GM18867 (cell line): ENCODE measurements at regions not wholly inside any gene's neighbourhood (a gene's known extent, or its start where the extent isn't known, plus 50 kb on each side); places are given as distances from the start of the nearest gene placed in this dataset.
"Not testable (repeated sequence)": the region's sequence is repeated elsewhere in the genome, so short reads cannot be mapped to it uniquely, and the experiment has no call there.

Experiments used
- ATAC-seq: cut with Tn5 transposase; IDR thresholded peaks from one replicate; pipeline ENCODE4 v1.9.1; 2021; ENCODE audit warnings: mild to moderate bottlenecking, moderate library complexity; ENCODE audit not compliant: unreplicated experiment

GRCh38 chr3:40695848-40696247 lies 171.1 kb downstream of the ZNF621 start:
- ATAC-seq = no peak

DNA sequence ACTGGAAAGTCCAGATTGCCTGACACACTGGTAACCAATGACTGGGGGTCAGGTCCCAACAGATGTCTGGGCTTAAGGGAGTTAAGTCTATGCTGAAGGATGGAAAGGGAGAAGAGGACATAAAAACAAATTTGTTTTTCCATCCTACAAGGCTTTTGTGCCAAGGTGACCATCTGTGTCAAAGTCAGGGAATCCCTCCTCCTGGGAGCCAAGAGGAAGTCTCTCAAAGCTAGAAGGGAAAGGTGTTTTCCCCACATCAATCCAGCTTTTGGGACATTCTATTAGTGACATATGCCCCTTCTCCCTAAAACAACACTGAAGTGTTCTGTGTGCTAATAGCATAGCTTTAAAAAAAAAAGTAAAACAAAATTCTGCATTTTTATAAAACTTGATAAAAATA lies 173.9 kb downstream of the ZNF621 start:
- ATAC-seq = not testable (repeated sequence)

- ATAC-seq = no peak
These were observed 176.3 kb downstream of the ZNF621 start for GRCh38 chr3:40701016-40701588.

GRCh38 chr3:40704224-40704623 lies 179.5 kb downstream of the ZNF621 start:
- no peak for ATAC-seq

GRCh38 chr3:40705663-40706062 lies 180.9 kb downstream of the ZNF621 start:
- no peak for ATAC-seq

DNA sequence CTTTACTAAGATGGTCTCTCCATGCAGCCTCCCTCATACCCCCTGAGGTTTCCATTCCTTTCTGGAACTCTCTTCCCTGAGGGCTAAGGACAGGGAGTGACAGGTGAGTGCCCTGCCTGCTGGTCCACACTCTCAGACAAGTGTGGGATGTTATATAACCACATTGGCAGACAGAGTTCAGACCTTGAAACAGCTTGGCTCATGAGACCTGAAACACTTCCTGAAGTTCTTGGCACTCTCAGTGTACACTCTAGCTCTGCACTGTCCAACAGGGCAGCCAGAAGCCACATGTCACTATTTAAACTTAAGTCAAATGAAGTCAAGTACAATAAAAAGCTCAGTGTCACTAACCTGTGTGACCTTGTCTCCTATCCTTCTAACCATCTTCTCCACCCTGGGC lies 188.5 kb downstream of the ZNF621 start:
- ATAC-seq = no peak

- ATAC-seq = peak; percentile 48
These were observed 189.0 kb downstream of the ZNF621 start for GRCh38 chr3:40713795-40714194.

GRCh38 chr3:40714771-40715345 lies 190.1 kb downstream of the ZNF621 start:
- ATAC-seq = no peak

DNA sequence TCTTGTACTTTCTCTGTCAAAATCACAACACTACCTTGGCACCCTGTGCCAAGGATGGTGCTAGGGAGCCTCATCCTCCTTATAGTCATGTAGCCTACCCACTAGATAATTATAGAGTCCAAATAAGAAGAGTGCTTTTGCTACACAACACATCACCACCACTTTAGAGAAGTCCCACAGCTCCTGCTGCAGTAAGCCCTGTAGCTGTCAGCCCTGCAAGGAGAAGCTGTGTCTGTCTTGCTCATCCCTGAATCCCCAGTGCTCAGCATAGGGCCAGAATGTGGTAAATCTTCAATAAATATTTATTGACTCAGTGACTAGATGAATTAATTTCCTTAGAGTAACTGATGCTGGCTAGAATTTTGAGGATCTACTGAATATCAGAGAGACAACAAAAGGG lies 190.8 kb downstream of the ZNF621 start:
- no peak for ATAC-seq

GRCh38 chr3:40717471-40717870 lies 192.7 kb downstream of the ZNF621 start:
- ATAC-seq = no peak

GRCh38 chr3:40718209-40718608 lies 193.4 kb downstream of the ZNF621 start:
- peak; percentile 28 for ATAC-seq

DNA sequence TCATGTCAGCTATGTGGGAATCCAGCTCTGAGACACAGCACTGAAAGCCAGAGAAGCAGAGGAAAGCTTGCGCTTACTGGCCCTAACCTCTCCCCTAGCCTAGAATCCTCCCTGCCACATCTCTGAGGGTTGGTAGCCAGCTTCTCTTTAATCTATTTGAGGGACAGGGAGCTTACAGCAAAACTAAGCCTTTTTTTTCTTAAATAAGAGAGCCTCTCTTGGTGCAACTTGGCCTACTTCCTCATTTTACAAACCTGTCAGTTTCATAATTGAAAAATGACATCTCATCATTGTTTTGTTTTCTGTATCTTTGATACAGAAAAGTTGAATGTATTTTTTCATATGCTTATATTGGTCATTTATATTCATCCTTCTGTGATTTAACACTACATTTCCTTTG lies 193.9 kb downstream of the ZNF621 start:
- ATAC-seq = peak; percentile 93

DNA sequence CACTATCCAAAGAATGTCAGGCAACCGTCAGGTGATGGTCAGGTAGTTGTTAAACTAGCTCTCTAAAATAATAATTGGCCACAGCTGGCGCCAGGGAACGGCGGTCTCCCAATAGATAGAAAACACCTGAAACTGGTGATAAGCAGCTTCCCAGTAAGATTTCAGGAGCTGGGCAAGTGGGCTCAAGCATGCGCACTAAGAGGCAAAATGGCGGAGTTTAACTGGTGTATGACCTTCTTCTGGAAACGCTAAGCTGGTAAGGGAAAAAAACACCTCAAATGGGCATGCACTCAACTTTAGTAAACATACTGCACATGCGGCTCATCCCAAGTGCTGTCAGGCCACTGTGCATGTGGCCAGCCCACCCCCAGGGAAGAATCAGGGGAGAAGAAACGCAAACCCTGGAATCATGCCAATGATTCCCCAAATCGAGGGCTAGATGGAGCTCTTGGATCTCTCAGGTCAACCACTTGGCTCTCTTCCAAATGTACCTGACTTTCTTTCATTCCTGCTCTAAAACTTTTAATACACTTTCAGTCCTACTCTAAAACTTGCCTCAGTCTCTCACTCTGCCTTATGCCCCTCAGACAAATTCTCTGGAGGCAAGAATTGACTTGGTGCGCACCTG lies 195.0 kb downstream of the ZNF621 start:
- no peak for ATAC-seq

DNA sequence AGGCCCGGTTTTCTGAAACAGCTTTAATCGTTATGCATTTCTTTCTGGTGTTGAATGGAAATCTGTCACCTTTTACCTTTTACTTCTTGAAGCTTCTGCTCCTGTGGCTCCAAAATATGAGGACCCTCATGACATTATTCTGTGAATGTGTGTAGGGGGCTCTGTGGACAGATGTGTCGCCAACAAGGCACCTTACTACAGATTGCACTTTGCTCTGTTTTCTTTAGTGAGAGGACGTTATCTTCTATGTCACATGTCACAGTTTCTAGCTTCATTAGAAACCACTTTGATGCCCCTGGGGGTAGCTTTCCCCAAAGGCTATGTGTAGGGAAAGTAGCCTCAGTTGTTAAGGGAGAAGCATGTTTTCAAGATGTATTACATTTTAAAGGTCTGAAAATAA lies 195.6 kb downstream of the ZNF621 start:
- no peak for ATAC-seq

- ATAC-seq = no peak
These were observed 196.1 kb downstream of the ZNF621 start for GRCh38 chr3:40720863-40721262.

GRCh38 chr3:40723083-40723660 lies 198.4 kb downstream of the ZNF621 start:
- no peak for ATAC-seq

- ATAC-seq = no peak
These were observed 200.3 kb downstream of the ZNF621 start for GRCh38 chr3:40725031-40725430.

GRCh38 chr3:40731445-40731844 lies 206.7 kb downstream of the ZNF621 start:
- ATAC-seq = no peak

DNA sequence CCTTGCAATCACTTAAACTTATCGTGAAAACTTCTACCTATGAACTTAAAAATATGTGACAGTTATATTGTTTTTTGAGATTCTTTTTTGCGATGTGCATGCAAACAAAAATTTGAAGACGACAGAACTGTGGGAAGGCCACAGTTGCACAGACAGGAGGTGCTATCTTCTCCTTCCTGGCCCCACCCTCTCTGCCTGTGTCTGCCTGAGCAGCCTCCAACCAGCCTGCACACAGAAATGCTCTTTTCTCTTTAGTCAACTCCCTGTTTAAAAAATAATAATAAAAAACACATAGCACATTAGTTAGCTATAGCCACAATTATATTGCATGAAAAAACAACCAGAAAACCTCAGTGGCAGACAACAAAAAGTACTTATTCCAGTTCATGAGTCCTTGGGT lies 212.2 kb downstream of the ZNF621 start:
- ATAC-seq = no peak

DNA sequence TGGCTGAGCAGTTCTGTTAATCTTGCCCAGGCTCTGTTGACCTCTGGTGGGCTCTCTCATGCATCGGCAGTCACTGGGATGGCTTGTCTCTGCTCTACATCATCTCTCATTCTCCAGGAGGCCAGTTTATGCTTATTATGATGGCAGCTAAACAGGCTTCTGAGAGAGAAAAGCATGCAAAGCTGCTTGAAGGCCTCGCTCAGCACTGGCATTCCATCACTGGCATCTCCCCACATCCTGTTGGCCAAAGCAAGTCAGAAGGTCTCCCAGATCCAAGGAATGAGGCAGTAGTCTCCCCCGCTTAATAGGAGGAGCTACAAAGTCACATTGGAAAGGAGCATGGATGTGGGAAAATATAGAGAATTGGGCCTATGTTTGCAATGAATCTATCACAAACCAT lies 212.6 kb downstream of the ZNF621 start:
- no peak for ATAC-seq

DNA sequence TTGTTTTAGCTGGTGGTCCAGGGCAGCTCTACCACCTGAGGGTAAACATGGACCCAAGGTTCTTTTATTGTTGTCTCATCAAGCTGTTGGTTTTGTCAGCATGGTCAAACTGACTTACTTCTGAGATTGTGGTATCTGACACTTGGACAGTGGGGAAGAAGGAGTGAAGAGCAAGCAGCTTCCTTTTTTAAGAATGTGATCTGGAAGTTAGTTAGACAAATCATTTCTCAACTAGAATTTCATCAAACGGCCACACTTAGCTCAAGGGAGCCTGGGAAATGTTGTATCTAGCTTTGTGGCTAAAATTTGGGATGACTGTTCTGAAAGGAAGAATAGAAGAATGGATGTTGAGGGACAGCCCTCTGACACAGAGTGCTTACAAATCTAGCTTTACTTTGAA lies 215.2 kb downstream of the ZNF621 start:
- ATAC-seq = no peak

- no peak for ATAC-seq
These were observed 217.0 kb downstream of the ZNF621 start for GRCh38 chr3:40741729-40742128.
